Gastroesophageal sphincter (tissue), 4 donors: ENCODE measurements at regions not wholly inside any gene's neighbourhood (a gene's known extent, or its start where the extent isn't known, plus 50 kb on each side); places are given as distances from the start of the nearest gene placed in this dataset.

ENCODE experiments used
- ATAC-seq: fragments of 150-250 bp; one replicate; pipeline ENCODE4 v1.9.1; 2016; ENCODE audit warnings: mild to moderate bottlenecking, moderate library complexity
- H3K27ac ChIP-seq, 4 donors: fragments of 200-600 bp; sonication (generic) in 3 of 4; 1 replicate in 3 of 4; 2 replicates in 1 of 4; pipeline ENCODE4 v1.5.1; 2016 to 2019
- H3K27me3 ChIP-seq: fragments of 200-600 bp; sonication (generic); one replicate; pipeline ENCODE4 v1.5.1; 2019
- H3K36me3 ChIP-seq, 2 donors: fragments of 200-600 bp; sonication (generic); one replicate each; pipeline ENCODE4 v1.5.1; 2019; ENCODE audit warnings: control low read depth in 1 of 2
- H3K4me1 ChIP-seq, 3 donors: fragments of 200-600 bp; sonication (generic); 1 replicate in 2 of 3; 2 replicates in 1 of 3; pipeline ENCODE4 v1.5.1; 2016 to 2019; ENCODE audit warnings: control low read depth in 2 of 3
- H3K4me3 ChIP-seq, 2 donors: fragments of 200-600 bp; sonication (generic); one replicate each; pipeline ENCODE4 v1.5.1; 2019; ENCODE audit warnings: mild to moderate bottlenecking in 1 of 2, moderate library complexity in 1 of 2
- H3K9me3 ChIP-seq, 3 donors: fragments of 200-600 bp; sonication (generic); one replicate each; pipeline ENCODE4 v1.5.1; 2017 to 2019; ENCODE audit warnings: control low read depth in 2 of 3
- EP300 ChIP-seq: sonication (generic); formaldehyde crosslinking; IDR thresholded peaks from one replicate; pipeline ENCODE4 v1.6.1; 2017; ENCODE audit warnings: antibody characterized with exemption, mild to moderate bottlenecking
- POLR2A ChIP-seq, 2 donors: fragments of 450-650 bp; IDR thresholded peaks; one replicate each; pipeline ENCODE4 v1.6.1; 2017; ENCODE audit warnings: antibody characterized with exemption in 2 of 2, mild to moderate bottlenecking in 2 of 2, moderate library complexity in 1 of 2
- POLR2AphosphoS5 ChIP-seq: sonication (generic); formaldehyde crosslinking; IDR thresholded peaks from one replicate; pipeline ENCODE4 v1.6.1; 2017; ENCODE audit warnings: antibody characterized with exemption
- WGBS, 2 donors: methylation state at CpG; one replicate each; pipeline ENCODE4 v1.1.5; 2018; ENCODE audit warnings: low coverage in 1 of 2; 5-methylcytosine and 5-hydroxymethylcytosine counted together
- TF ChIP-seq, protein P1 (sequence below), 4 experiments: fragments of 200-600 bp in 2 of 4; fragments of 450-650 bp in 2 of 4; sonication (generic) in 1 of 4; IDR thresholded peaks; one replicate each; pipeline ENCODE4 v1.5.1; 2017 to 2019; ENCODE audit warnings: antibody characterized with exemption in 4 of 4, mild to moderate bottlenecking in 2 of 4, moderate library complexity in 2 of 4

DNA sequence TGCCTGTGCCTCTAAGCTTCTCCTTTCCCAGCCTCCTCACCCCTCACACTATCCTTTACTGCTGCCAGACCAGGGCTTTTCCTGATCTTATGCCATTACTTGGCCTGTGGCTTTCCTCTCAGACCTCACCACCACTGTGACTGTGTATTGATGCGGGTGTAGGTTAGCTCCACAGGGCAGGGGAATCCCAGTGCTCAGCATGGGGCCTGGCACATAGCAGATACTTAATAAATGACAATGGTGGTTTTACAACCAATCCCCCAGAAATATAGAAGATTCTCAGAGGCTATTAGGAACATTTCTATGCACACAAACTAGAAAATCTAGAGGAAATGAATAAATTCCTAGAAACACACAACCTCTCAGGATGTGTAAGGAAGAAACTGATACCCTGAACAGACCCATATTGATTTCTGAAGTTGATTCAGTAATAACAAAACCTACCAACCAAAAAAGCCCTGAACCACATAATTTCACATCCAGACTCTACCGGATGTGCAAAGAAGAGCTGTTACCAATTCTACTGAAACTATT lies 129.6 kb upstream of the QRFPR start:
- no peaks in the 10 kb centered on the region for H3K4me1 ChIP-seq
- no peak for ATAC-seq
- no peak overlapping the region for H3K27ac ChIP-seq
- H3K4me3 ChIP-seq = no peak overlapping the region
- H3K27me3 ChIP-seq = peaks cover 11% of the 10 kb centered on the region
- TF ChIP-seq POLR2A (IDR thresholded peaks at IDR 0.05) (no peak), EP300 (no peak), POLR2AphosphoS5 (no peak)
- TF ChIP-seq, protein P1, sequence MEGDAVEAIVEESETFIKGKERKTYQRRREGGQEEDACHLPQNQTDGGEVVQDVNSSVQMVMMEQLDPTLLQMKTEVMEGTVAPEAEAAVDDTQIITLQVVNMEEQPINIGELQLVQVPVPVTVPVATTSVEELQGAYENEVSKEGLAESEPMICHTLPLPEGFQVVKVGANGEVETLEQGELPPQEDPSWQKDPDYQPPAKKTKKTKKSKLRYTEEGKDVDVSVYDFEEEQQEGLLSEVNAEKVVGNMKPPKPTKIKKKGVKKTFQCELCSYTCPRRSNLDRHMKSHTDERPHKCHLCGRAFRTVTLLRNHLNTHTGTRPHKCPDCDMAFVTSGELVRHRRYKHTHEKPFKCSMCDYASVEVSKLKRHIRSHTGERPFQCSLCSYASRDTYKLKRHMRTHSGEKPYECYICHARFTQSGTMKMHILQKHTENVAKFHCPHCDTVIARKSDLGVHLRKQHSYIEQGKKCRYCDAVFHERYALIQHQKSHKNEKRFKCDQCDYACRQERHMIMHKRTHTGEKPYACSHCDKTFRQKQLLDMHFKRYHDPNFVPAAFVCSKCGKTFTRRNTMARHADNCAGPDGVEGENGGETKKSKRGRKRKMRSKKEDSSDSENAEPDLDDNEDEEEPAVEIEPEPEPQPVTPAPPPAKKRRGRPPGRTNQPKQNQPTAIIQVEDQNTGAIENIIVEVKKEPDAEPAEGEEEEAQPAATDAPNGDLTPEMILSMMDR (IDR thresholded peaks at IDR 0.05) = no peak
- H3K36me3 ChIP-seq = no peaks in the 10 kb centered on the region
- no peaks in the 10 kb centered on the region for H3K9me3 ChIP-seq
- WGBS, 2 donors = 81 to 83% methylated on average over 2 of the region's 2 CpGs

DNA sequence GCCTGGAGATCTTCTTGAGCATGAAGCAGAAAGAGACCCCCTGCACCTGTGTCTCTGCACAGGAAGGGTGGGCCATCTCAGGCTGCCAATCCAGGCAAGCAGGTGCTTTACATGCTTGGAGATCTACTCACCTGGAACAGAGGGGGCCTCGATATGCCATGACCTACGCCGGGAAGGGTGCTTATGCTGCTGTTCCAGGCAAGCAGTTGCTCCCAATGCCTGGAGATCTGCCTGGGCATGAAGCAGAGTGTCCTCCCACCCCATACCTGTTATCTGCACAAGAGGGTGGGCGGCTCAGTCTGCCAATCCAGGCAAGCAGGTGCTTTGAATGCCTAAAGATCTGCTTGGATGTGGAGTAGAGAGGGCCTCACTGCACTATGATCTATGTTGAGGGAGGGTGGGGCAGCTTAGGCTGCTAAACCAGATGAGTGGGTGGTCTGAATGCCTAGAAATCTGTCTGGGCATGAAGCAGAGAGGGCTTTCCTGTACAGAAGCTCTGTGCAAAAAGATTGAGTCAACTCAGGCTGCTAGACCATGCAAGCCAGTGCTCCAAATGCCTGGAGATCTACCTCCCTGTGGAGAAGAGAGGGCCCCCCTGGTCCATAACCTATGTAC lies 104.5 kb upstream of the QRFPR start:
- ATAC-seq = no peak
- Histone ChIP-seq H3K4me1 (no peaks in the 10 kb centered on the region), H3K36me3 (no peaks in the 10 kb centered on the region), H3K27ac (no peak overlapping the region), H3K4me3 (no peak overlapping the region), H3K9me3 (no peaks in the 10 kb centered on the region), H3K27me3 (no peaks in the 10 kb centered on the region)
- no peak for TF ChIP-seq POLR2A (IDR thresholded peaks at IDR 0.05)
- TF ChIP-seq, protein P1 (IDR thresholded peaks at IDR 0.05) = no peak
- no CpG with 5 or more reads among the region's 4 CpGs for WGBS, 2 donors

DNA sequence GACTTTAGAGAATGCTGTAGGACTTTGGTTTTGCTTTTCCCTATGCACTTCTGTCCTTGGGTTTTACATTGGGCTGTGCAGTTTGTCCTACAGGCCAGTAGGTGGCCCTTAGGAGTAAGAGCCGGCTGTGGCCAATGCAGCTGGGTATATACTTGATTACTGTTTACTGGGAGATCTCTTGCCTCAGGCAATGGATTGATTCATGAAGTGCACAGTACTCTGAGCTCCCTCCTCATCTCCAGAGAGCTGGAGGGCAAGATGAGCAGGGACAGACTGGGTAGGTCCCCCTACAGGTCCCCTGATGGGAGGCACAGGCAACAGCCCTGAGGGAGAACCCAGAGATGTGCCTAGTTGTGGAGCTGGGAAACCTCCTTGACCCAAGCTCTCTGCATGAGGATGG lies 103.8 kb upstream of the QRFPR start:
- no peak for TF ChIP-seq POLR2AphosphoS5
- TF ChIP-seq, protein P1 (IDR thresholded peaks at IDR 0.05) = peak; percentile 18 to 64 (median 36)
- no peak for TF ChIP-seq EP300
- TF ChIP-seq POLR2A (IDR thresholded peaks at IDR 0.05) = no peak
- no peaks in the 10 kb centered on the region for H3K4me1 ChIP-seq
- H3K4me3 ChIP-seq = no peak overlapping the region
- ATAC-seq = no peak
- H3K27me3 ChIP-seq = no peaks in the 10 kb centered on the region
- no peaks in the 10 kb centered on the region for H3K9me3 ChIP-seq
- 0% methylated on average over 1 of the region's 1 CpG; no CpG with 5 or more reads in 1 of the 2 donors for WGBS, 2 donors
- H3K36me3 ChIP-seq = no peaks in the 10 kb centered on the region
- no peak overlapping the region for H3K27ac ChIP-seq

DNA sequence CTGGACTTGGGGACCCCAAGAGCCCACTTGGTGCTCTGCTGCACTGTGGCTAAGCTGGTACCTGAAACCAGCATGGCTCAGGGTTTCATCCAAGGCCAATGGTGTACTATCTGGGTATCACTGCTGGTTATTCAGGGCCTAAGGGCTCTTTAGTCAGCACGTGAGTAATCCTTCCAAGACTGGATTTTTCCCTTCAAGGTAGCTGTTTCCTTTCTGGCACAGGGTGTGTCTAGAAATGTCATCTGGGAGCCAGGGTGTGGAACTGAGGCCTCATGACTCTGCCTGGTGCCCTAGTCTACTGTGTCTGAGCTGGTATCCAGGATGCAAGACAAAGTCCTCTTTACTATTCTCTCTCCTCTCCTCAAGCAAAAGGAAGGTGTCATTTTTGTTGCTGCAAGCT lies 99.0 kb upstream of the QRFPR start:
- no peaks in the 10 kb centered on the region for H3K9me3 ChIP-seq
- no peaks in the 10 kb centered on the region for H3K27me3 ChIP-seq
- no peak overlapping the region for H3K4me3 ChIP-seq
- TF ChIP-seq POLR2A (IDR thresholded peaks at IDR 0.05) = no peak
- TF ChIP-seq EP300 = no peak
- TF ChIP-seq, protein P1 (IDR thresholded peaks at IDR 0.05) = no peak
- TF ChIP-seq POLR2AphosphoS5 = no peak
- WGBS, 2 donors = no CpG with 5 or more reads among the region's 1 CpG
- no peak for ATAC-seq
- H3K4me1 ChIP-seq = no peaks in the 10 kb centered on the region
- H3K36me3 ChIP-seq = no peaks in the 10 kb centered on the region
- H3K27ac ChIP-seq = no peak overlapping the region

DNA sequence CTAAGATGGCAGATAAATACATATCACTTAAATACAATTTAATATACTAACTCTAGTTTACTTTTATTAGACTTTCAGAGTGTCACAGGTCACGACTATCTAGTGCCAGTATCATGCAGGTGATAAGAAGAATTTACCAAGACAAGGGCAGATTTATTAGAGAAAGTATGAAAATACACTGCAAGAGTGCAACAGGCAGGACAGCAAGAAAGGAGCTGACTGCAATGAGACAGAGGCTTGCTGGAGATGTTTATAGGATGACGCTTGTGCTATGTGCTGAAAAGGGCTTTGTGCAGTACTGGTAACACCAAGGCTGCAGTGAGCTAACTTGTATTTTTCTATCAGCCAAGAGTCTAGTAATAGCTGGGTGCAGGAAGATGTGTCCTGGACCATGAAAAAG lies 96.7 kb upstream of the QRFPR start:
- whole genome bisulfite sequencing, 2 donors = 33 to 62% methylated on average over 1 to 2 of the region's 2 CpGs
- H3K27ac ChIP-seq = no peak overlapping the region
- no peak overlapping the region for H3K4me3 ChIP-seq
- TF ChIP-seq, protein P1 (IDR thresholded peaks at IDR 0.05) = no peak
- TF ChIP-seq POLR2AphosphoS5 (no peak), EP300 (no peak), POLR2A (IDR thresholded peaks at IDR 0.05) (no peak)
- no peak for ATAC-seq
- H3K9me3 ChIP-seq = no peaks in the 10 kb centered on the region
- H3K36me3 ChIP-seq = no peaks in the 10 kb centered on the region
- H3K4me1 ChIP-seq = no peaks in the 10 kb centered on the region
- H3K27me3 ChIP-seq = no peaks in the 10 kb centered on the region
